SU-DHL-6 (cell line): ENCODE measurements at regions not wholly inside any gene's neighbourhood (a gene's known extent, or its start where the extent isn't known, plus 50 kb on each side); places are given as distances from the start of the nearest gene placed in this dataset.

ENCODE experiments used
- EZH2phosphoT487 ChIP-seq: fragments of 200-600 bp; sonication (generic), shearing (Covaris generic); conservative IDR thresholded peaks from 2 replicates; pipeline ENCODE4 v1.6.1; 2018; ENCODE audit warnings: mild to moderate bottlenecking, antibody characterized with exemption, low read length, moderate library complexity, mixed read lengths
- TF ChIP-seq, protein P1 (sequence below): fragments of 200-600 bp; sonication (generic); IDR thresholded peaks from one replicate; pipeline ENCODE4 v1.5.1; 2017; ENCODE audit warnings: antibody characterized with exemption, mild to moderate bottlenecking, low read length, moderate library complexity; ENCODE audit not compliant: insufficient read depth, poor library complexity, severe bottlenecking

DNA sequence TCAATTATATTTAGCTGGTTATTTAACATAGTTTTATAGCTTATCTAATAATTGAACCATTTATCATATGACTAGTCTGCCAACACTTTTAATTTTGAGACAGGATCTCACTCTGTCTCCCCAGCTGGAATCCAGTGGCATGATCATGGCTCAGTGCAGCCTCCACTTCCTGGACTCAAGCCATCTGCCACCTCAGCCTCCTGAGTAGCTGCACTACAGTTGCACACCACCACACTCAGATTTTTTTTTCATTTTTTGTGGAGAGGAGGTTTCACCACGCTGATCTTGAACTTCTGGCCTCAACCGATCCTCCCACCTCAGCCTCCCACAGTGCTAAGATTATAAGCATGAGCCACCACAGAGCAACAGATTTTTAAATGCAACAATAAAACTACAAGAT lies 151.4 kb upstream of the MDGA2 start:
- TF ChIP-seq, protein P1, sequence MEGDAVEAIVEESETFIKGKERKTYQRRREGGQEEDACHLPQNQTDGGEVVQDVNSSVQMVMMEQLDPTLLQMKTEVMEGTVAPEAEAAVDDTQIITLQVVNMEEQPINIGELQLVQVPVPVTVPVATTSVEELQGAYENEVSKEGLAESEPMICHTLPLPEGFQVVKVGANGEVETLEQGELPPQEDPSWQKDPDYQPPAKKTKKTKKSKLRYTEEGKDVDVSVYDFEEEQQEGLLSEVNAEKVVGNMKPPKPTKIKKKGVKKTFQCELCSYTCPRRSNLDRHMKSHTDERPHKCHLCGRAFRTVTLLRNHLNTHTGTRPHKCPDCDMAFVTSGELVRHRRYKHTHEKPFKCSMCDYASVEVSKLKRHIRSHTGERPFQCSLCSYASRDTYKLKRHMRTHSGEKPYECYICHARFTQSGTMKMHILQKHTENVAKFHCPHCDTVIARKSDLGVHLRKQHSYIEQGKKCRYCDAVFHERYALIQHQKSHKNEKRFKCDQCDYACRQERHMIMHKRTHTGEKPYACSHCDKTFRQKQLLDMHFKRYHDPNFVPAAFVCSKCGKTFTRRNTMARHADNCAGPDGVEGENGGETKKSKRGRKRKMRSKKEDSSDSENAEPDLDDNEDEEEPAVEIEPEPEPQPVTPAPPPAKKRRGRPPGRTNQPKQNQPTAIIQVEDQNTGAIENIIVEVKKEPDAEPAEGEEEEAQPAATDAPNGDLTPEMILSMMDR = no peak
- no peak for TF ChIP-seq EZH2phosphoT487
